Activated B cell treated with CpG ODN at 0.5 μM for 24 hours (primary cell): ENCODE measurements at regions not wholly inside any gene's neighbourhood (a gene's known extent, or its start where the extent isn't known, plus 50 kb on each side); places are given as distances from the start of the nearest gene placed in this dataset.

ENCODE experiments used
- ATAC-seq: fragments of 200-7000 bp; cut with Tn5 transposase; one replicate; pipeline ENCODE4 v1.10.0; 2021; ENCODE audit warnings: low read depth, mild to moderate bottlenecking, moderate library complexity
- CTCF ChIA-PET: fragments of 350-600 bp; sonication (Branson Sonifier 250); formaldehyde crosslinking; loops from one replicate; lab custom pipeline; 2021; ENCODE audit warnings: antibody characterized with exemption; lab: Charles Lee
- POLR2A ChIA-PET: fragments of 350-600 bp; sonication (Branson Sonifier 250); formaldehyde crosslinking; loops from one replicate; lab custom pipeline; 2021; ENCODE audit warnings: antibody characterized with exemption; lab: Charles Lee
- DNase-seq: peaks from one replicate; pipeline ENCODE4 v3.0.0; 2022
- H3K27ac Mint-ChIP-seq: one replicate; pipeline ENCODE4 v1.8.0; 2020; ENCODE audit warnings: mixed read lengths
- H3K27me3 Mint-ChIP-seq: one replicate; pipeline ENCODE4 v1.8.0; 2021; ENCODE audit warnings: mixed read lengths
- H3K36me3 Mint-ChIP-seq: one replicate; pipeline ENCODE4 v1.8.0; 2021; ENCODE audit warnings: low read depth, mixed read lengths
- H3K4me1 Mint-ChIP-seq: one replicate; pipeline ENCODE4 v1.8.0; 2021; ENCODE audit warnings: mixed read lengths
- H3K4me3 Mint-ChIP-seq: one replicate; pipeline ENCODE4 v1.8.0; 2020; ENCODE audit warnings: mild to moderate bottlenecking, mixed read lengths
- H3K9me3 Mint-ChIP-seq: one replicate; pipeline ENCODE4 v1.8.0; 2020; ENCODE audit warnings: mixed read lengths
- CTCF ChIP-seq: fragments of 200-600 bp; IDR thresholded peaks from one replicate; pipeline ENCODE4 v1.8.0; 2022; ENCODE audit warnings: antibody characterized with exemption, mild to moderate bottlenecking
- intact Hi-C: fragments of 100-400 bp; cut with micrococcal nuclease; formaldehyde crosslinking; loops from one replicate; pipeline ENCODE4 v1.15.1; 2024

GRCh38 chr1:14482784-14483450 is 115.6 kb upstream of the KAZN start:
- no peaks in the 10 kb centered on the region for H3K4me1 Mint-ChIP-seq
- H3K4me3 Mint-ChIP-seq = no peak overlapping the region
- no peaks in the 10 kb centered on the region for H3K36me3 Mint-ChIP-seq
- TF ChIP-seq CTCF = no peak
- H3K9me3 Mint-ChIP-seq = no peaks in the 10 kb centered on the region
- intact Hi-C loops = no loop called here
- DNase-seq (no peak), ATAC-seq (no peak)
- peaks cover 7% of the 10 kb centered on the region for H3K27me3 Mint-ChIP-seq
- ChIA-PET CTCF (no interaction called here), POLR2A (no interaction called here)
- H3K27ac Mint-ChIP-seq = no peak overlapping the region

GRCh38 chr1:14485285-14485684 is 113.2 kb upstream of the KAZN start:
- intact Hi-C loops = no loop called here
- Mint-ChIP-seq H3K27ac (no peak overlapping the region), H3K4me3 (no peak overlapping the region), H3K36me3 (no peaks in the 10 kb centered on the region), H3K4me1 (no peaks in the 10 kb centered on the region), H3K9me3 (no peaks in the 10 kb centered on the region), H3K27me3 (peaks cover 7% of the 10 kb centered on the region)
- POLR2A ChIA-PET = no interaction called here
- CTCF ChIA-PET = no interaction called here
- no peak for DNase-seq
- ATAC-seq = no peak
- TF ChIP-seq CTCF = no peak

GRCh38 chr1:14486401-14487201 is 111.9 kb upstream of the KAZN start:
- DNase-seq (no peak), ATAC-seq (no peak)
- intact Hi-C loops = no loop called here
- Mint-ChIP-seq H3K27me3 (peaks cover 5% of the 10 kb centered on the region), H3K4me1 (no peaks in the 10 kb centered on the region), H3K4me3 (no peak overlapping the region), H3K27ac (no peak overlapping the region), H3K36me3 (no peaks in the 10 kb centered on the region), H3K9me3 (no peaks in the 10 kb centered on the region)
- ChIA-PET POLR2A (no interaction called here), CTCF (no interaction called here)
- no peak for TF ChIP-seq CTCF

GRCh38 chr1:14487671-14488070 is 110.8 kb upstream of the KAZN start:
- H3K4me3 Mint-ChIP-seq = no peak overlapping the region
- H3K36me3 Mint-ChIP-seq = no peaks in the 10 kb centered on the region
- ChIA-PET CTCF (no interaction called here), POLR2A (no interaction called here)
- no peak for TF ChIP-seq CTCF
- peaks cover 1% of the 10 kb centered on the region for H3K27me3 Mint-ChIP-seq
- H3K27ac Mint-ChIP-seq = no peak overlapping the region
- no peaks in the 10 kb centered on the region for H3K4me1 Mint-ChIP-seq
- H3K9me3 Mint-ChIP-seq = no peaks in the 10 kb centered on the region
- ATAC-seq (no peak), DNase-seq (no peak)
- intact Hi-C loops = no loop called here

GRCh38 chr1:14494911-14495310 is 103.6 kb upstream of the KAZN start:
- no peaks in the 10 kb centered on the region for H3K36me3 Mint-ChIP-seq
- no peak for DNase-seq
- peaks cover 16% of the 10 kb centered on the region for H3K27me3 Mint-ChIP-seq
- no peaks in the 10 kb centered on the region for H3K4me1 Mint-ChIP-seq
- no peaks in the 10 kb centered on the region for H3K9me3 Mint-ChIP-seq
- ATAC-seq = no peak
- no peak for TF ChIP-seq CTCF
- POLR2A ChIA-PET = no interaction called here
- H3K4me3 Mint-ChIP-seq = no peak overlapping the region
- no peak overlapping the region for H3K27ac Mint-ChIP-seq
- intact Hi-C loops = no loop called here
- CTCF ChIA-PET = no interaction called here
